ENCODE measurements at regions not wholly inside any gene's neighbourhood (a gene's known extent, or its start where the extent isn't known, plus 50 kb on each side); places are given as distances from the start of the nearest gene placed in this dataset.

- TF ChIP-seq, protein P1, sequence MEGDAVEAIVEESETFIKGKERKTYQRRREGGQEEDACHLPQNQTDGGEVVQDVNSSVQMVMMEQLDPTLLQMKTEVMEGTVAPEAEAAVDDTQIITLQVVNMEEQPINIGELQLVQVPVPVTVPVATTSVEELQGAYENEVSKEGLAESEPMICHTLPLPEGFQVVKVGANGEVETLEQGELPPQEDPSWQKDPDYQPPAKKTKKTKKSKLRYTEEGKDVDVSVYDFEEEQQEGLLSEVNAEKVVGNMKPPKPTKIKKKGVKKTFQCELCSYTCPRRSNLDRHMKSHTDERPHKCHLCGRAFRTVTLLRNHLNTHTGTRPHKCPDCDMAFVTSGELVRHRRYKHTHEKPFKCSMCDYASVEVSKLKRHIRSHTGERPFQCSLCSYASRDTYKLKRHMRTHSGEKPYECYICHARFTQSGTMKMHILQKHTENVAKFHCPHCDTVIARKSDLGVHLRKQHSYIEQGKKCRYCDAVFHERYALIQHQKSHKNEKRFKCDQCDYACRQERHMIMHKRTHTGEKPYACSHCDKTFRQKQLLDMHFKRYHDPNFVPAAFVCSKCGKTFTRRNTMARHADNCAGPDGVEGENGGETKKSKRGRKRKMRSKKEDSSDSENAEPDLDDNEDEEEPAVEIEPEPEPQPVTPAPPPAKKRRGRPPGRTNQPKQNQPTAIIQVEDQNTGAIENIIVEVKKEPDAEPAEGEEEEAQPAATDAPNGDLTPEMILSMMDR (IDR thresholded peaks at IDR 0.05) = no peak
- TF ChIP-seq POLR2A (IDR thresholded peaks at IDR 0.05) = no peak
Measured at GRCh38 chr15:59950603-59951388, 53.3 kb upstream of the FOXB1 start.

Measured in uterus (tissue), 2 donors.